UCSD-AML1 (cell line): ENCODE measurements at regions not wholly inside any gene's neighbourhood (a gene's known extent, or its start where the extent isn't known, plus 50 kb on each side); places are given as distances from the start of the nearest gene placed in this dataset.
"Not testable (repeated sequence)": the region's sequence is repeated elsewhere in the genome, so short reads cannot be mapped to it uniquely, and the experiment has no call there.

Experiments used
- DNase-seq: peaks from one replicate; lab custom pipeline; 2025; ENCODE audit not compliant: unreplicated experiment; lab: John Stamatoyannopoulos, UW

DNA sequence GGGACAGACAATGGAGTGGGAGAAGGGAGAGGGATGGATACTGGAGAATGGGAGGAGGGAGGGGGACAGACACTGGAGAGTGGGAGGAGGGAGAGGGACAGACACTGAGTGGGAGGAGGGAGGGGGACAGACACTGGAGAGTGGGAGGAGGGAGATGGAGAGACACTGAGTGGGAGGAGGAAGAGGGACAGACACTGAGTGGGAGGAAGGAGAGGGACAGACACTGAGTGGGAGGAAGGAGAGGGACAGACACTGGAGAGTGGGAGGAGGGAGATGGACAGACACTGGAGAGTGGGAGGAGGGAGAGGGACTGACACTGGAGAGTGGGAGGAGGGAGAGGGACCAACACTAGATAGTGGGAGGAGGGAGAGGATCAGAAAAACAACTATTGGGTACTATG, 426.7 kb upstream of the PMFBP1 start:
- no peak for DNase-seq

DNA sequence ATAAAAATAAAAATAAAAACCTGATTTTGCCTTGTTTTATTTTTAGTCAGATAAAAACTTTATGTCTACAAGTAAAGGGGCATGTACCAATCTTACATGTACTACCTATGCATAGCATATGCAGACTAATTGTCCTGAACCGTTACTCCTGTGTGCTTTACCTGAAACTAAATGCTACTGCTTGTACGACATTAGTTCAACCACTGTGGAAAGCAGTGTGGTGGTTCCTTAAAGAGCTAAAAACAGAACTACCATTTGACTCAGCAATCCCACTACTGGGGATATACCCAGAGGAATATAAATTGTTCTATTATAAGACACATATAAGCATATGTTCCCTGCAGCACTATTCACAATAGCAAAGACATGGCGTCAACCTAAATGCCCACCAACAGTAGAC, 426.0 kb upstream of the PMFBP1 start:
- DNase-seq = no peak

DNA sequence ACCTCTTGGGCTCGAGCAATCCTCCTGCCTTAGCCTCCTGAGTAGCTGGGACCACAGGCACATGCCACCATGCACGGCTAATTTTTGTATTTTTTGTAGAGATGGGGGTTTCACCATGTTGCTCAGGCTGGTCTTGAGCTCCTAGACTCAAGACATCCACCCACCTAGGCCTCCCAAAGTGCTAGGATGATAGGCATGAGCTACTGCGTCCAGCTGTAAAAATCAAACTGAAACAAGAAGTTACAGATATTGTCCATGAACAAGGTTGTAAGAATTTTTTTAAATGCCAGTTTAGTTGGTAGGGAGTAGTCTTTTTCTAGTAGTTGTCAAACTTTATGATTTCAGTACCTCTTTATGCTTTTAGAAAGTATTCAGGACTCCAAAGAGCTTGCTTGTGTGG, 424.4 kb upstream of the PMFBP1 start:
- DNase-seq = no peak

DNA sequence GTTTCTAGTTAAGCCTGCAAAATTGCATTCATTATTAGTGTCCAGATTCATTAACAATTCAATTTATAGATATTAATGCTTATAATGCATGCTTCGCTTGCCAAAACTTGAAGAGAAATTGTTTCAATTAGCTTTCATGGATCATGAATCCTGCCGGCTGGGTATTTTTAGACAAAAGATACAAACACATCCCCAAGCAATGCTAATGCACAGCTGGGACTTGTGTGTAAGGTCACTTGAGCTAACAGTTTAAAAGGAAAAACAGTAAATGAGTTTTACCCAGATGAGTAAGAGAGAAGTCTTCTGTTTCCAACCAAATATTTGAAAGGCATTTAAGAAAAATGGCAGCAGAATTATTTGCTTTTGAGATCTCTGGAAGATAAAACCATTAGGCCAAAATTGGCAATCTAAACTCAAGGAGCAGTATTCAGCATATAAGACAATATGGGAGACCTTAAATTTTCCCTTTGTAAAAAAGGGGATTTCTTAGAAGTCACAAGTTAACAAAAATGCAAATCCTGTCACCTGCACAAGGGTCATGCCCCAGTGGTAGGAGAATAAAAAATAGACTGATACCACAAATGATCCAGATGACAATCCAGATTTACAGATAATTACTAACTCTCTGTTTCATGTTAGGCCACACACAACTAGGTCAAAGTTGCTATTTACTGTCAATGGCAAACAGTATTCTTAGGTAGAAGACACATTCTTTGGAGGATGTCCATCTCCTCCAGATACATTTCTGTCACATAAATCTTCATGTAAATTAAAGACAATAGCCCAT, 418.4 kb upstream of the PMFBP1 start:
- DNase-seq = no peak

GRCh38 chr16:72588551-72588950, 416.6 kb upstream of the PMFBP1 start:
- no peak for DNase-seq

DNA sequence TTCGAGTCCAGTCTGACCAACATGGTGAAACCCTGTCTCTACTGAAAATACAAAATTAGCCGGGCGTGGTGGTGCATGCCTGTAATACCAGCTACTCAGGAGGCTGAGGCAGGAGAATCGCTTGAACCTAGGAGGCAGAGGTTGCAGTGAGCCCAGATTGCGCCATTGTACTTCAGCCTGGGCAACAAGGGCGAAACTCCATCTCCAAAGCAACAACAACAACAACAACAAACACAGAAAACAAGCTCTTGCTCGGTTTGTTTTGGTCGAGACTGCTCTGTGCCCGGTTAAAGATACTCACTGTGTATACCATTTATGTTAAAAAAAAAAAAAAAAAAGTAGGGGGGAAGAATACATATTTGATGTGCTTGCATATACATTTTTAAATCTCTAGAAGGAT, 406.1 kb upstream of the PMFBP1 start:
- not testable (repeated sequence) for DNase-seq

GRCh38 chr16:72576189-72576588, 404.2 kb upstream of the PMFBP1 start:
- DNase-seq = no peak

GRCh38 chr16:72569677-72570076, 397.7 kb upstream of the PMFBP1 start:
- no peak for DNase-seq

DNA sequence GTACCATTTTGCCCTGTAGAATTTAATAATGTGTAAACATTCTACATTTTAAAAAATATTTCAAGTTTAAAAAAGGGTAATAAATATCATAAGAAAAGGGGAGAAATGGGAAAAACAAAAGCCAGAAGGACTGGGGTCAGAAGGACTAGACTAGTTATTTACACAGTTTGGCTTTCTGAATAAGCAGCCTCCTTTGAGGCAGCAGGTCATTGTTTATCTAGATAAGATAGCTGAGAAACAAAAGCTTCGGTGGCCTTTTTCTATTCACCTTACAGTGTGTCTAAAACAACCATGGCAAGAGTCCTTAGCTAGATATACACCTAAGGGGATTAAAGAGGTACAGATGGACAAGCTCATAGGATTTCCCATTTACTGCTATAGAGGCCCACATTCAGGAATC, 396.5 kb upstream of the PMFBP1 start:
- no peak for DNase-seq

DNA sequence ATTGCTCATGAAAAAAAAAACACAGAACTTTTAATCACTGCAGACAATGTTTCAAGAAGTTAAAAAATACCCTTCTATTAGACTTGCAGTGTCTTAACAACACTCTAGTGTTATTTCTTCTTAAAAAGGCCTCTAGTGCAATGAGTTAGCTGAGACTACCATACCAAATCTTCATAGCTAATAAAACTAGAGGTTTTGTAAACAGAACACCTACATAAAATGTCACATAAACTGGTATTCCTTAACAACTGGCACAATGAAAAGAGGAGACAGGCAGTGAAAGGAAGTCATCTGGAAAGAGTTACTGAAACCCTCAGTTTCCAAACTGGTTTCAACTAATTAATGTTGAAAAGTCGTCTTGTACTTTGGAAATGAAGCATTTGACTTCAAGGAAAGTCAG, 394.2 kb upstream of the PMFBP1 start:
- DNase-seq = no peak

GRCh38 chr16:72565106-72565505, 393.2 kb upstream of the PMFBP1 start:
- no peak for DNase-seq

GRCh38 chr16:72560617-72561016, 388.7 kb upstream of the PMFBP1 start:
- DNase-seq = no peak

GRCh38 chr16:72558501-72558900, 386.5 kb upstream of the PMFBP1 start:
- DNase-seq = no peak

- no peak for DNase-seq
These were observed 383.0 kb upstream of the PMFBP1 start for GRCh38 chr16:72554935-72555334.

GRCh38 chr16:72552654-72553053, 380.7 kb upstream of the PMFBP1 start:
- no peak for DNase-seq

DNA sequence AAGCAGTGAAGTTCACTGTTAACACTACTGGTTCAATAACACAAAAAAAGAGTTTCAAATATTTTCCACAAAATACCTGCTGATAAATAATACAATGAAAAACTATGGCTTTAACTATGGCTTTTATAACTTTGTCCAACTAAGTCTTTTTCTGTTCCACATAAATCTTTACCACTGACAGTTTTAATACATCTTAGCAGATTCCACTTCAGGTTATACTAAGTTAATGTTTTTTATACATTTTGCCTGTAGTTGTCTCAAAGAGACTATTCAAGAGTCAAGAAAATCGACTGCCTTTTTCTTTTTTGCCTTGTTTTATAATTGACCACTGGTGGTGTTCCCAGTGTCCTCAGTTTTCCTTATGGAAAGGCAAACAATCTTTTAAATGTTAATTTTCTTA, 379.7 kb upstream of the PMFBP1 start:
- no peak for DNase-seq

- no peak for DNase-seq
These were observed 377.9 kb upstream of the PMFBP1 start for GRCh38 chr16:72549878-72550277.

DNA sequence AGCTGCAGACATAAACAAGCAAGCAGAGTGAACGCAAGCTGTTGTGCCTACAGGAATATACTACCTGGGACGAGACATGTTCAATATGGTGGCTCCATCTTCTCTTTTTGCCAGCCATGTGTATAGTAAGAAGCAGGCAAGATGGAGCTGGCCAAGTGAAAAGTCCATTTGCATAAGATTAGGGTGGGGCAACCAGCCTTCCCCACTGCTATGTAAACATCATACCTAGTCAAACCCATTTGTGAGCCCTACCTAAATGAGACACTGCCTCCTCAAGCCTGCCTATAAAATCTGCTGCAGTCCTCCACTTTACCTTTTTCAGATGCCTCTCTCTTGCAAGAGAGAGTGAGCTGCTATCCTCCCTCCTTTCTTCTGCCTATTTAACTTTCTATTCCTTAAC, 370.1 kb upstream of the PMFBP1 start:
- no peak for DNase-seq

- no peak for DNase-seq
These were observed 365.7 kb upstream of the PMFBP1 start for GRCh38 chr16:72537664-72538063.

GRCh38 chr16:72536723-72537435, 364.9 kb upstream of the PMFBP1 start:
- DNase-seq = no peak

DNA sequence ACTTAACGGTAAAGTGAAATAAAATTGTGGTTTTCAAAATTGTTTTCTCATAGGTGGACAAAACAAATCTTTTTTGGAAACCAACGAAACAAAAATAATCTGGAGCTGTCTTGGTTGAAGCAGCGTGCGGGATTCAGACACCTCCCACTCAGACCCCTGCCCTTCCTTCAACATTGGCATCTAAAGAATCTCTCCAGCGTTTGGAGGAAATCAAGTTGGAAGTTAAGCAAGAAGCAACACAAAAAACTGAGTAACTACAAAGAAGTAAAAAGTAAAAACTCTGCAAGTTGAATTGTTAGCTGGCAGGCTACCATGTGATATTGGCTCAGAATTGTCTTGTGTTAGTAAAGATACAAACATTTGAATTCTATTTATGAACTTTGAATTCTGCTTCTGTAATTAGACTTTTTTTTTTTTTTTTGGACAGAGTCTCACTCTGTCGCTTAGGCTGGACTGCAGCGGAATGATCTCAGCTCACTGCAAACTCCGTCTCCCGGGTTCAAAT, 361.0 kb upstream of the PMFBP1 start:
- DNase-seq = no peak

DNA sequence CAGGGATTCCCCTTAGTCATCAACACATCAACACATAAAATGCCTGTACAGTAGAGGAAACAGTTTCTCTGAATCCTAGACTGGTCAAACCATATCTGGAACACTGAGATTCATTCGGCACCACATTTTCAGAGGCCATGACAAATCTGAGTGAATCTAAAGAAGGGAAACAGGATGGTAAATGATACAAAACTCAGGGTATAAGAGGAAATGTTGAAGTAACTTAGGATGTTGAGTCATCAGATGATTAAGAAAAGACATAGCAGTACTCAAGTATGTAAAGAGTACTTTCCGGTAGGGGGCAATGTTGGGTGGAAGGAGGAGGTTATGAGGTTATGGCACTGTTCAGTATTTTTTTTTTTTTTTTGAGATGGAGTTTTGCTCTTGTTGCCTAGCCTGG, 358.5 kb upstream of the PMFBP1 start:
- no peak for DNase-seq
